ENCODE measurements at regions not wholly inside any gene's neighbourhood (a gene's known extent, or its start where the extent isn't known, plus 50 kb on each side); places are given as distances from the start of the nearest gene placed in this dataset.

GRCh38 chr7:124566583-124566982 lies 199.0 kb downstream of the GPR37 start:
- TF ChIP-seq CTCF (IDR thresholded peaks at IDR 0.05) (no peak), POLR2A (IDR thresholded peaks at IDR 0.05) (no peak), POLR2AphosphoS5 (IDR thresholded peaks at IDR 0.05; ENCODE audit: insufficient read depth in 1 of 2, low read depth in 1 of 2) (no peak)

All from vagina (tissue), 2 donors.